OCI-LY7 (cell line): ENCODE measurements at regions not wholly inside any gene's neighbourhood (a gene's known extent, or its start where the extent isn't known, plus 50 kb on each side); places are given as distances from the start of the nearest gene placed in this dataset.

Source experiments
- BruUV-seq: library from RNA; stranded (reverse); fragments of 400-500 nt; replicated peaks from 2 replicates; lab custom pipeline; 2021; lab: Mats Ljungman, UMichigan
- CTCF ChIA-PET: fragments of 300-600 bp; sonication (Branson Sonifier 250); formaldehyde crosslinking; loops from one replicate; lab custom pipeline; 2022; ENCODE audit warnings: antibody characterized with exemption; ENCODE audit not compliant: unreplicated experiment; lab: Charles Lee
- POLR2A ChIA-PET: fragments of 300-600 bp; sonication (Branson Sonifier 250); formaldehyde crosslinking; loops from one replicate; lab custom pipeline; 2022; ENCODE audit warnings: antibody characterized with exemption; lab: Charles Lee
- DNase-seq: peaks from one replicate; pipeline ENCODE4 v3.0.0-alpha.2; 2015; ENCODE audit warnings: low spot score
- H2AFZ ChIP-seq: fragments of 200-600 bp; sonication (generic), shearing (Covaris generic); 2 replicates; pipeline ENCODE4 v1.6.1; 2014; ENCODE audit warnings: mild to moderate bottlenecking, antibody characterized with exemption, low read length, moderate library complexity
- H3K27ac ChIP-seq: fragments of 200-600 bp; sonication (generic); 2 replicates; pipeline ENCODE4 v1.5.1; 2014; ENCODE audit warnings: mixed run types, low read depth, mild to moderate bottlenecking, moderate library complexity, low read length, inconsistent platforms; ENCODE audit not compliant: poor library complexity, severe bottlenecking
- H3K36me3 ChIP-seq: fragments of 200-600 bp; sonication (generic); 2 replicates; pipeline ENCODE4 v1.6.1; 2014; ENCODE audit warnings: mild to moderate bottlenecking, antibody characterized with exemption, low read length, moderate library complexity, mixed read lengths; ENCODE audit not compliant: insufficient read depth
- H3K4me1 ChIP-seq: fragments of 200-600 bp; sonication (generic); 2 replicates; pipeline ENCODE4 v1.5.1; 2014; ENCODE audit warnings: mild to moderate bottlenecking, low read length; ENCODE audit not compliant: insufficient read depth, poor library complexity, severe bottlenecking
- H3K4me2 ChIP-seq: fragments of 200-600 bp; sonication (generic); 2 replicates; pipeline ENCODE4 v1.6.1; 2014; ENCODE audit warnings: mild to moderate bottlenecking, low read length
- H3K4me3 ChIP-seq: fragments of 200-600 bp; sonication (generic); 2 replicates; pipeline ENCODE4 v1.5.1; 2014; ENCODE audit warnings: mild to moderate bottlenecking, low read depth, low read length; ENCODE audit not compliant: poor library complexity, severe bottlenecking
- H3K79me2 ChIP-seq: fragments of 200-600 bp; sonication (generic); 2 replicates; pipeline ENCODE4 v1.6.1; 2016; ENCODE audit warnings: low read depth, mild to moderate bottlenecking, low read length, moderate library complexity, mixed read lengths; ENCODE audit not compliant: insufficient read depth
- H3K9me2 ChIP-seq: fragments of 200-600 bp; sonication (generic); 2 replicates; pipeline ENCODE4 v1.6.1; 2016; ENCODE audit warnings: mild to moderate bottlenecking, low read length, mixed read lengths; ENCODE audit not compliant: insufficient read depth
- H3K9me3 ChIP-seq: fragments of 200-600 bp; sonication (generic); 2 replicates; pipeline ENCODE4 v1.6.1; 2014; ENCODE audit warnings: mild to moderate bottlenecking, mixed run types, low read length, mixed read lengths
- H4K20me1 ChIP-seq: fragments of 200-600 bp; sonication (generic); 2 replicates; pipeline ENCODE4 v1.6.1; 2014; ENCODE audit warnings: mild to moderate bottlenecking, antibody characterized with exemption, low read length, moderate library complexity, mixed read lengths; ENCODE audit not compliant: insufficient read depth
- EZH2phosphoT487 ChIP-seq: fragments of 200-600 bp; sonication (generic); IDR thresholded peaks from 2 replicates; pipeline ENCODE4 v1.6.1; 2018; ENCODE audit warnings: low read depth, borderline replicate concordance, mild to moderate bottlenecking, mixed run types, antibody characterized with exemption, low read length, moderate library complexity, mixed read lengths
- intact Hi-C: fragments of 100-400 bp; cut with micrococcal nuclease; formaldehyde crosslinking; loops from one replicate; pipeline ENCODE4 v1.10.0; 2022; ENCODE audit not compliant: unreplicated experiment
- TF ChIP-seq, protein P1 (sequence below): fragments of 200-600 bp; sonication (generic); conservative IDR thresholded peaks from 2 replicates; pipeline ENCODE4 v1.5.1; 2014; ENCODE audit warnings: mild to moderate bottlenecking, antibody characterized with exemption, low read length, moderate library complexity, mixed read lengths

- intact Hi-C loops: no loop called here
- H3K27ac ChIP-seq: no peak overlapping the region
- H3K4me1 ChIP-seq: no peaks in the 10 kb centered on the region
- no peaks in the 10 kb centered on the region for H3K79me2 ChIP-seq
- H3K9me3 ChIP-seq: no peaks in the 10 kb centered on the region
- H3K4me3 ChIP-seq: no peak overlapping the region
- no peaks in the 10 kb centered on the region for H3K36me3 ChIP-seq
- H2AFZ ChIP-seq: no peak overlapping the region
- H4K20me1 ChIP-seq: no peaks in the 10 kb centered on the region
- no peaks in the 10 kb centered on the region for H3K9me2 ChIP-seq
- ChIA-PET CTCF (no interaction called here), POLR2A (interaction anchor here (0.6 kb wide), 4 partner anchors 29 to 1352 kb away, joined by 3 to 5 read pairs (median 4); no protein-coding TSS in a partner anchor)
- no TSS peak for BruUV-seq
- H3K4me2 ChIP-seq: no peak overlapping the region
- TF ChIP-seq, protein P1, sequence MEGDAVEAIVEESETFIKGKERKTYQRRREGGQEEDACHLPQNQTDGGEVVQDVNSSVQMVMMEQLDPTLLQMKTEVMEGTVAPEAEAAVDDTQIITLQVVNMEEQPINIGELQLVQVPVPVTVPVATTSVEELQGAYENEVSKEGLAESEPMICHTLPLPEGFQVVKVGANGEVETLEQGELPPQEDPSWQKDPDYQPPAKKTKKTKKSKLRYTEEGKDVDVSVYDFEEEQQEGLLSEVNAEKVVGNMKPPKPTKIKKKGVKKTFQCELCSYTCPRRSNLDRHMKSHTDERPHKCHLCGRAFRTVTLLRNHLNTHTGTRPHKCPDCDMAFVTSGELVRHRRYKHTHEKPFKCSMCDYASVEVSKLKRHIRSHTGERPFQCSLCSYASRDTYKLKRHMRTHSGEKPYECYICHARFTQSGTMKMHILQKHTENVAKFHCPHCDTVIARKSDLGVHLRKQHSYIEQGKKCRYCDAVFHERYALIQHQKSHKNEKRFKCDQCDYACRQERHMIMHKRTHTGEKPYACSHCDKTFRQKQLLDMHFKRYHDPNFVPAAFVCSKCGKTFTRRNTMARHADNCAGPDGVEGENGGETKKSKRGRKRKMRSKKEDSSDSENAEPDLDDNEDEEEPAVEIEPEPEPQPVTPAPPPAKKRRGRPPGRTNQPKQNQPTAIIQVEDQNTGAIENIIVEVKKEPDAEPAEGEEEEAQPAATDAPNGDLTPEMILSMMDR: no peak
- TF ChIP-seq EZH2phosphoT487: no peak
- no peak for DNase-seq
Measured at GRCh38 chr1:198075296-198075695, 81.5 kb upstream of the NEK7 start.

GRCh38 chr1:198079432-198079951 is 77.3 kb upstream of the NEK7 start:
- TF ChIP-seq, protein P1: no peak
- no peak for TF ChIP-seq EZH2phosphoT487
- no peak for DNase-seq
- no peak overlapping the region for H2AFZ ChIP-seq
- H3K36me3 ChIP-seq: no peaks in the 10 kb centered on the region
- no peaks in the 10 kb centered on the region for H3K79me2 ChIP-seq
- H3K9me3 ChIP-seq: no peaks in the 10 kb centered on the region
- H3K4me3 ChIP-seq: no peak overlapping the region
- no peaks in the 10 kb centered on the region for H4K20me1 ChIP-seq
- no peak overlapping the region for H3K27ac ChIP-seq
- H3K9me2 ChIP-seq: no peaks in the 10 kb centered on the region
- intact Hi-C loops: no loop called here
- no peak overlapping the region for H3K4me2 ChIP-seq
- ChIA-PET POLR2A (interaction anchor here (0.7 kb wide), 2 partner anchors 21 to 294 kb away, joined by 3 to 4 read pairs; no protein-coding TSS in a partner anchor), CTCF (no interaction called here)
- no peaks in the 10 kb centered on the region for H3K4me1 ChIP-seq
- BruUV-seq: no TSS peak

GRCh38 chr1:198082576-198082975 is 74.2 kb upstream of the NEK7 start:
- ChIA-PET CTCF (no interaction called here), POLR2A (no interaction called here)
- Histone ChIP-seq H3K27ac (no peak overlapping the region), H3K79me2 (no peaks in the 10 kb centered on the region), H3K4me2 (no peak overlapping the region), H3K4me1 (no peaks in the 10 kb centered on the region), H4K20me1 (no peaks in the 10 kb centered on the region), H3K4me3 (no peak overlapping the region), H3K36me3 (no peaks in the 10 kb centered on the region), H2AFZ (no peak overlapping the region), H3K9me2 (no peaks in the 10 kb centered on the region), H3K9me3 (no peaks in the 10 kb centered on the region)
- TF ChIP-seq, protein P1: no peak
- TF ChIP-seq EZH2phosphoT487: no peak
- intact Hi-C loops: no loop called here
- no TSS peak for BruUV-seq
- DNase-seq: no peak
